GM21526 (cell line): ENCODE measurements at regions not wholly inside any gene's neighbourhood (a gene's known extent, or its start where the extent isn't known, plus 50 kb on each side); places are given as distances from the start of the nearest gene placed in this dataset.
"Not testable (repeated sequence)": the region's sequence is repeated elsewhere in the genome, so short reads cannot be mapped to it uniquely, and the experiment has no call there.

ENCODE experiments used
- ATAC-seq: cut with Tn5 transposase; IDR thresholded peaks from one replicate; pipeline ENCODE4 v1.9.1; 2021; ENCODE audit warnings: moderate library complexity; ENCODE audit not compliant: unreplicated experiment, low FRiP score

- peak; percentile 64 for ATAC-seq
Observed at GRCh38 chr5:108481355-108481931, 99.5 kb upstream of the FBXL17 start.

- no peak for ATAC-seq
Observed at GRCh38 chr5:108472237-108472636, 90.3 kb upstream of the FBXL17 start.

GRCh38 chr5:108467563-108467962, 85.7 kb upstream of the FBXL17 start:
- ATAC-seq = no peak

- ATAC-seq = no peak
Observed at GRCh38 chr5:108461628-108462367, 79.9 kb upstream of the FBXL17 start.

GRCh38 chr5:108459769-108460168, 77.9 kb upstream of the FBXL17 start:
- no peak for ATAC-seq

GRCh38 chr5:108451269-108451668, 69.4 kb upstream of the FBXL17 start:
- no peak for ATAC-seq

- ATAC-seq = not testable (repeated sequence)
Observed at GRCh38 chr5:108444130-108444529, 62.2 kb upstream of the FBXL17 start.

- ATAC-seq = not testable (repeated sequence)
Observed at GRCh38 chr5:108442063-108442651, 60.3 kb upstream of the FBXL17 start.

- no peak for ATAC-seq
Observed at GRCh38 chr5:108437425-108437824, 55.5 kb upstream of the FBXL17 start.

GRCh38 chr5:108436696-108437095, 54.8 kb upstream of the FBXL17 start:
- ATAC-seq = no peak

- ATAC-seq = no peak
Observed at GRCh38 chr5:108433600-108433999, 51.7 kb upstream of the FBXL17 start.

GRCh38 chr5:108432024-108432423, 50.1 kb upstream of the FBXL17 start:
- ATAC-seq = no peak
